Gastrocnemius medialis (tissue), 4 donors: ENCODE measurements at regions not wholly inside any gene's neighbourhood (a gene's known extent, or its start where the extent isn't known, plus 50 kb on each side); places are given as distances from the start of the nearest gene placed in this dataset.

Source experiments
- CTCF ChIP-seq, 5 experiments: fragments of 450-650 bp in 3 of 5; fragments of 200-600 bp in 2 of 5; sonication (generic) in 2 of 5; IDR thresholded peaks in 4 of 5; conservative IDR thresholded peaks in 1 of 5; 1 replicate in 4 of 5; 2 replicates in 1 of 5; pipeline ENCODE4 v1.5.1; 2016 to 2019; ENCODE audit warnings: antibody characterized with exemption in 5 of 5, mild to moderate bottlenecking in 3 of 5, moderate library complexity in 3 of 5
- POLR2A ChIP-seq, 2 donors: fragments of 450-650 bp; IDR thresholded peaks; one replicate each; pipeline ENCODE4 v1.6.1; 2017; ENCODE audit warnings: antibody characterized with exemption in 2 of 2, mild to moderate bottlenecking in 2 of 2, moderate library complexity in 2 of 2

GRCh38 chr5:87139795-87140194 is 127.9 kb upstream of the RASA1 start:
- TF ChIP-seq POLR2A (IDR thresholded peaks at IDR 0.05) (no peak), CTCF (IDR thresholded peaks at IDR 0.05 in 4 of 5, conservative IDR thresholded peaks at IDR 0.05 in 1 of 5) (no peak)
